ENCODE measurements at regions not wholly inside any gene's neighbourhood (a gene's known extent, or its start where the extent isn't known, plus 50 kb on each side); places are given as distances from the start of the nearest gene placed in this dataset.

DNA sequence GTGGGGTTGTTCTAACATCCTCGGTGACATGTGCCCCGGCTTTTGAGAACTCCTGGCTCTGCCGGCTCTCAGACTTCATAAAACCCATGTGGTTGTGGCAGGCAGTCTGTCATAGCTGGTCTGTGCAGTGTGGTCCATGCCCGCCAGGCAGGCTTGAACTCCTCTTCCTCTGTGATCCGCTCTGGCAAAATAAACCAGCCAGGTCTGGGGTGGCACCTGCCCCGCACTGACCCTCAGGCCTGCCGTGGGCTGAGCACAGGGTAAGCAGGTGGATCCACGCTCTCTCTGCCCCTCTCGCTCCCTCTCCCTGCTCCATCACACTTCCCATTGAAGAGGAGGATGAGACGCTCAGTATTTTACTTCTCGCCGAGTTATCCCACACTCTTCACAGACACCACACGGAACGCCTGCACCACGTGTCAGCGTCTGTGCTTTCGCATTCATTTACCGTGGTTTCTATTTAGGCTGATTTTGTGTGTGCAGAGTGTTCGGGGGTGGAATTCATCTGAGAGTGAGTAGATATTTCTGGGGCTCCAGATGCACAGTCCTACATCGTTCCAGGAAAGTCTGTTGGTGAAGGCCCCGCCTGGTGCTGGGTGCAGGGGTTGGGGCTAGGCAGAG lies 56.4 kb downstream of the RTP5 start:
- Histone ChIP-seq H3K79me2 (ENCODE audit: insufficient read depth, low read depth, low read length) (no peaks in the 10 kb centered on the region), H3K4me2 (ENCODE audit: low read length) (no peak overlapping the region), H3K4me1 (ENCODE audit: insufficient read depth, low read length, poor library complexity, severe bottlenecking) (no peaks in the 10 kb centered on the region), H3K36me3 (ENCODE audit: insufficient read depth, low read length) (no peaks in the 10 kb centered on the region), H4K20me1 (ENCODE audit: insufficient read depth, low read length) (no peaks in the 10 kb centered on the region), H3K9me3 (ENCODE audit: low read length) (no peaks in the 10 kb centered on the region), H3K27ac (ENCODE audit: low read depth, low read length, poor library complexity, severe bottlenecking) (no peak overlapping the region), H3K4me3 (ENCODE audit: low read depth, low read length, poor library complexity, severe bottlenecking) (no peak overlapping the region), H2AFZ (ENCODE audit: low read length) (no peak overlapping the region), H3K9me2 (ENCODE audit: insufficient read depth, low read length) (no peaks in the 10 kb centered on the region)
- ChIA-PET POLR2A (no interaction called here), CTCF (ENCODE audit: unreplicated experiment) (no interaction called here)
- no TSS peak for BruUV-seq (replicated peaks)
- TF ChIP-seq, protein P1, sequence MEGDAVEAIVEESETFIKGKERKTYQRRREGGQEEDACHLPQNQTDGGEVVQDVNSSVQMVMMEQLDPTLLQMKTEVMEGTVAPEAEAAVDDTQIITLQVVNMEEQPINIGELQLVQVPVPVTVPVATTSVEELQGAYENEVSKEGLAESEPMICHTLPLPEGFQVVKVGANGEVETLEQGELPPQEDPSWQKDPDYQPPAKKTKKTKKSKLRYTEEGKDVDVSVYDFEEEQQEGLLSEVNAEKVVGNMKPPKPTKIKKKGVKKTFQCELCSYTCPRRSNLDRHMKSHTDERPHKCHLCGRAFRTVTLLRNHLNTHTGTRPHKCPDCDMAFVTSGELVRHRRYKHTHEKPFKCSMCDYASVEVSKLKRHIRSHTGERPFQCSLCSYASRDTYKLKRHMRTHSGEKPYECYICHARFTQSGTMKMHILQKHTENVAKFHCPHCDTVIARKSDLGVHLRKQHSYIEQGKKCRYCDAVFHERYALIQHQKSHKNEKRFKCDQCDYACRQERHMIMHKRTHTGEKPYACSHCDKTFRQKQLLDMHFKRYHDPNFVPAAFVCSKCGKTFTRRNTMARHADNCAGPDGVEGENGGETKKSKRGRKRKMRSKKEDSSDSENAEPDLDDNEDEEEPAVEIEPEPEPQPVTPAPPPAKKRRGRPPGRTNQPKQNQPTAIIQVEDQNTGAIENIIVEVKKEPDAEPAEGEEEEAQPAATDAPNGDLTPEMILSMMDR (conservative IDR thresholded peaks at IDR 0.05; ENCODE audit: low read length), result no peak
- no peak for TF ChIP-seq EZH2phosphoT487 (IDR thresholded peaks at IDR 0.05; ENCODE audit: borderline replicate concordance, low read depth, low read length)
- DNase-seq (ENCODE audit: low spot score), result no peak
- intact Hi-C loops (cut with micrococcal nuclease; ENCODE audit: unreplicated experiment), result no loop called here

DNA sequence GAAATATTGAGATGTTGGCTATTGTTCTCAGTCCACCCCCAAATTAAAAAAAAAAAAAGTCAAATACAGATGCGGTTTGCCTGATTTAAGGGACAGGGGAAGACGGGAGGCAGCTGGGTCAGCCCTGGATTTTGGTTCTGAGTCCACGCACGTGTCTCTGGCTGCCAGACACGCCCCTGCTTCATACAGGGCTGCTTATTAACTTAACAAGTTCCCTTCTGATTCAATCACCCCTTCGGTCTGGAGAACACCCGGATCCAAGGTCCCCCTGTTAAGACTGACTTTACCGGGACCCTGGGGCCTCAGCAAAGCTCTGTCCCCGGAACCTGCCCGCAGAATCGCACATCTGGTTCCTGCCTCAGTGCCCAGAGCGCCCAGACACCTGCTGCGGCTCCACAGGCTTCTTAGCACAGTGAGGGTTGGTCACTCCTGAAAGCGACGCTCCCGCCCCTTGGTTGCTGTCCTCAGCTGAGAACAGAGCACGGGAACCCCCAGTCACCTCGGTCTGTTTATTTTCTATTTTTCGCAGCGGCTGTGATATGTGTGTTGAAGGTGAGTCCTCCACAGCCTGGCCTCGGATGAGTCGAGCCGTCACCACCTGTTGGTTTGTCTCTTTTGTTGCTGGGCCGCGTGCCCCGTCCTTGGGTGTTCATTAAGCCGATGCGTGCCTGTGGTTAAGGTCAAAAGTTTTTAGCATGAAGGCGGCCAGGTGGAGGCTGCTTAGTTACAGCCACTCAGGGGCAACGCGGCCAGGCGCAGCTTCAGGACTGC lies 57.2 kb downstream of the RTP5 start:
- TF ChIP-seq EZH2phosphoT487 (IDR thresholded peaks at IDR 0.05; ENCODE audit: borderline replicate concordance, low read depth, low read length), result no peak
- TF ChIP-seq, protein P1 (conservative IDR thresholded peaks at IDR 0.05; ENCODE audit: low read length), result no peak
- Histone ChIP-seq H3K4me1 (ENCODE audit: insufficient read depth, low read length, poor library complexity, severe bottlenecking) (no peaks in the 10 kb centered on the region), H3K4me3 (ENCODE audit: low read depth, low read length, poor library complexity, severe bottlenecking) (no peak overlapping the region), H3K36me3 (ENCODE audit: insufficient read depth, low read length) (no peaks in the 10 kb centered on the region), H2AFZ (ENCODE audit: low read length) (no peak overlapping the region), H3K4me2 (ENCODE audit: low read length) (no peak overlapping the region), H3K79me2 (ENCODE audit: insufficient read depth, low read depth, low read length) (no peaks in the 10 kb centered on the region), H3K9me2 (ENCODE audit: insufficient read depth, low read length) (no peaks in the 10 kb centered on the region), H4K20me1 (ENCODE audit: insufficient read depth, low read length) (no peaks in the 10 kb centered on the region), H3K9me3 (ENCODE audit: low read length) (no peaks in the 10 kb centered on the region), H3K27ac (ENCODE audit: low read depth, low read length, poor library complexity, severe bottlenecking) (no peak overlapping the region)
- CTCF ChIA-PET (ENCODE audit: unreplicated experiment), result no interaction called here
- POLR2A ChIA-PET, result no interaction called here
- no peak for DNase-seq (ENCODE audit: low spot score)
- no TSS peak for BruUV-seq (replicated peaks)
- intact Hi-C loops (cut with micrococcal nuclease; ENCODE audit: unreplicated experiment), result no loop called here
